RCC 7860 (cell line): ENCODE measurements at regions not wholly inside any gene's neighbourhood (a gene's known extent, or its start where the extent isn't known, plus 50 kb on each side); places are given as distances from the start of the nearest gene placed in this dataset.
"Not testable (repeated sequence)": the region's sequence is repeated elsewhere in the genome, so short reads cannot be mapped to it uniquely, and the experiment has no call there.

Source experiments
- DNase-seq: peaks from one replicate; pipeline ENCODE4 v3.0.0-alpha.2; 2015; ENCODE audit warnings: low spot score
- FAIRE-seq: peaks from 2 replicates; lab custom pipeline; 2012; peaks lifted over from hg19 to GRCh38; lab: Jason Lieb, UNC

DNA sequence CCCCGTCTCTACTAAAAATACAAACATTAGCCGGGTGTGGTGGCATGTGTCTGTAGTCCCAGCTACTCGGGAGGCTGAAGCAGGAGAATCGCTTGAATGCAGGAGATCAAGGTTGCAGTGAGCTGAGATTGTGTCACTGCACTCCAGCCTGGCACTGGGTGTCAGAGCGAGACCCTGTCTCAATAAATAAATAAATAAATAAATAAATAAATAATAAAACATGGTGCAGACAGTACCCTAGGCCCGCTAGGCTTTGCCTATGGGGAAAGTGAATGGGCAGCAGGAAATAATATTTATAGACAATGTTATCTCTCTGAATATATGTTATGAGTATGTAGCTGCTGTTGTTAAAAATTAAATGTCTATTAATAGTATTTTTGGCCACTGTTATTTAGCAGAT, 130.4 kb downstream of the LARP7 start:
- FAIRE-seq (no peak), DNase-seq (no peak)

DNA sequence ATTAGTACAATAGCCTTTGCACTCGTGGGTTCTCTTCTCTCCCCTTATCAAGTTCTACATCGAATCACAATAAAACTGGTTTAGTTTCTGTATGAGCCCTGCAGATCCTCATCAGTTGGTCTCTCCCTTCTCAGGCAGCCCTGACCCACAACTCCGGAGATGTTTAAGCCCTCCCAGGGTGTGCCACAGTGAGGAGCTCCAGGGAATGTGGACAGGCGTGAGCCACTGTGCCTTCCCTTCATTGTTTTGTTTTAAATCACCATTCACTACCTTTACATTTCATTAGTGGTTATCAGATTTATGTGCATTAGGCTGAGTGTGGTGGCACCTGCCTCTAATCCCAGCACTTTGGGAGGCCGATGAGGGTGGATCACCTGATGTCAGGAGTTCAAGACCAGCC, 133.2 kb downstream of the LARP7 start:
- FAIRE-seq (no peak), DNase-seq (no peak)

DNA sequence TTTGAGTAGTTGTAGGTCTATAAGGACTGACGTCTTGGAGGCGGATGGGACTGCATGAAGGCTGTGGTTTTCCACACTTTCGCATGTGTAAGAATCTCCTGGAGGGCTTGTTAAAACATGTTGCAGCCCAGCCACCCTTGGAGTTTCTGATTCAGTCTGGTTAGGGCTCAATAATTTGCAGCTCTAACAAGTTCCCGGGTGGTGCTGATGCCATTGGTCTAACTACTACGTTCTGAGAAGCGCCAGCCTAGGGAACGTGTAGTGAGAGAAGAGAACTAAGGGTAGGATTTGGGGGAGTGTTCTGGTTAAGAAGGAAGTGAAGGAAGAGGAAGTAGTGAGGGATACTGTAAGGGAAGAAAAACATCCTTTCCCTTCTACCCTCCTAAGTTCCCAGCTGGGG, 138.9 kb downstream of the LARP7 start:
- DNase-seq (no peak), FAIRE-seq (no peak)

GRCh38 chr4:112776535-112776934, 139.6 kb downstream of the LARP7 start:
- DNase-seq (no peak), FAIRE-seq (no peak)

DNA sequence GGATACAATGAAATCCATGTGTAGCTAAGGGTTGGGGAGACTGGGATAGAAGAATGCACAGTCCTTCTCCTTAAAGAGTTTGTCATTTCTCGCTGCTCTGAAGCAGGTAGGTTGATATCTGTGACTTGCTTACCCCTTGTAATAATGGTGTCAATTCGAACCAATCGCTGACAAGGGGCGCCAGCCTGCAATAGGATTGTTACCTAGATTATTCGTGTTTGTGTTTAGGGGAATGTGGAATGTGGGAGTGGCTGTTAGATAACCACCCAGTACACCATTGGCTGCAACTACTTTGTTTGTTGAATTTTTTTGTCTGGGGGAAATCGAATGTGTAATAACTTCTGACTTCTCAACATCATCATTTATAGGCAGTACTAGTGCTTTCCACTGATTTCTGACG, 141.6 kb downstream of the LARP7 start:
- FAIRE-seq, result no peak
- DNase-seq, result no peak

DNA sequence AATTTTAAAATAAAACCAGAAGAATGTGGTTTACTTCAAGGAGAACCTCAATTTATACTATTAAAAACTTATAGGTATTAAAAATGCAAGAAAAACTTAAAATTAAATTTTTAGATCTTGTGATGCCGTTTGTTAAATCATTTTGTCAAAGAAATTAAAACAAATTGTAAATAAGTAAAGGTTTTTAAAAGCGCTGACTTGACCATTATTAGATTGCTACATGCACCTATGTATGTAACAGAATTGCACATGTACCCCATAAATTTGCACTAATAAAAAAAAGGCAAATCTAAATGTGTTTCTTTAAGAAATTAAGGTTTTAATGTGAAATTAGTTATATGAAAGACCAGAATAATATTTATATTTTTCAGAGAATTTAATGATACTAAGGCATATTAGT, 156.1 kb downstream of the LARP7 start:
- FAIRE-seq, result no peak

DNA sequence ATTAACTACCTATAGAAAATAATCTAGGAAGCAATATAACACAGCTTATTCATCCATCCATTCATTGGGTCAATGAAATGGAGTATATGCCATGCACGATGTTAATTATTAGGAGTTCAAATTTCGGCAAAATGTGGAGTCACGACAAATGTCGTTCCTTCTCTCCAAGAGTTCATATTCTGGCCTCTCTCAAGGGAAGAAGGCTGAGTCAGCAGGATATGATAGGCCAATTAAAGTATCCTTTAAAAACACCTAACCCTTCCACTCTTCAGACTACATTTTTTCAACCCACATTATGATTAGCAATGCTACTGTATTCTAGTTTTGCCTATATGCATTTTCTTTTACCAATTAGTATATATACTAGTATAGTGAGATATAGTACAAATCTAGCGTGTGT, 163.1 kb downstream of the LARP7 start:
- DNase-seq (no peak), FAIRE-seq (no peak)

More for the DNA sequence above, 156.1 kb downstream of the LARP7 start:
- no peak for DNase-seq

DNA sequence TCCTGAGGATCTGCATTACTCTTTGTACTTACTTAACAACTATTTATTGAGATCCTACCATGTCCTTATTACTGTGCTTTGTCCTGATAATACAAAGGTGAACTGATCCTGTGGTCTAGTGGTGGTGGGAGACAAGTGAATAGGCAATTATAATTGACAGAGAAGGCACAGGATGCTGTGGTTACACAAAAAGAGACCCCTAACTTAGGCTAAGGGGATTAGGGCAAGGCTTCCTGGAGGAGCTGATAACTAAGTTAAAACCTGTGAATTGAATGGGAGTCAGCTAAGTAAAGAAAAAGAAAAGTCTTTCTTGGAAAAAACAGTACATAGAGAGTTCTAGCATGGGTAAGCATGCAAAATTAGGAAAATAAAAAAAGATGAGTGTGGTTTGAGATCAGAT, 164.4 kb downstream of the LARP7 start:
- no peak for DNase-seq
- FAIRE-seq, result no peak

- FAIRE-seq (no peak), DNase-seq (no peak)
Observed at GRCh38 chr4:112802780-112803179, 165.8 kb downstream of the LARP7 start.

DNA sequence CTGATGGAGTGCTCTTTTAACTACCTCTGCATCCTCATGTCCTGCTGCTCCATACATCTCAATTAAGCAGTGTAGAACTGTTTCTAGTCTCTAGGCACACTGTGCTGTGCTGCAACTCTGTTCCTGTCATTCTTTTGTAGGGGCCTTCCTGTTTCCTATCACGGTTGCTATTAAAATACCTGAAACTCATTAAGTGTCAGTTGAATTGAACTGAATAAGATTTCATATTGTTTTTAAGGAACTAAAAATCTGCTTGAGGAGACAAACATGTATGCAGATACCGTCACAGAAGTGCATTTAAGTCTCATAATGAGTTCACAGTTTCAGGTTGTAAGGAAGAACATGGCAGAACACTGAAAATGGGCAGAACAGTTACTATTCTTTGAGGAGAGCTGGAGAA, 170.1 kb downstream of the LARP7 start:
- no peak for DNase-seq
- FAIRE-seq, result no peak

GRCh38 chr4:112808001-112808400, 171.1 kb downstream of the LARP7 start:
- FAIRE-seq (no peak), DNase-seq (no peak)

DNA sequence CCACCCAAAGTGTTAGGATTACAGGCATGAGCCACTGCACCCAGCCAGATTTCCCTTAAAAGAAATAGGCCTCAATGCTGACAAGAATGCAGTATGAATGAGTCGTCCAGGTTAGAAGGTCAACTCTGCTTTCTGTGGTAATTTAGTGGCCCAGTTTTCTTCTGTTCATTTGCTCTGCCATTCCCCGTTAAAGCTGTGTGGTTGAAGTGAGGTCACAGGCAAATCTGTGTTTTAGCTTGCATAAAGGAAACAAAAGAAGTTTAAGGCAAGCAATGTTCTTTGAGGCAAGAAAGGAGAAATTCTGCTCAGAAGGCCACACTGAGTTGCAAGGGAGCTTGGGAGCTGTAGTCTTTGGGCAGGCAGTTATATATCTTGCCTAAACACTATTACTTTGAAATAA, 176.8 kb downstream of the LARP7 start:
- DNase-seq (no peak), FAIRE-seq (no peak)

DNA sequence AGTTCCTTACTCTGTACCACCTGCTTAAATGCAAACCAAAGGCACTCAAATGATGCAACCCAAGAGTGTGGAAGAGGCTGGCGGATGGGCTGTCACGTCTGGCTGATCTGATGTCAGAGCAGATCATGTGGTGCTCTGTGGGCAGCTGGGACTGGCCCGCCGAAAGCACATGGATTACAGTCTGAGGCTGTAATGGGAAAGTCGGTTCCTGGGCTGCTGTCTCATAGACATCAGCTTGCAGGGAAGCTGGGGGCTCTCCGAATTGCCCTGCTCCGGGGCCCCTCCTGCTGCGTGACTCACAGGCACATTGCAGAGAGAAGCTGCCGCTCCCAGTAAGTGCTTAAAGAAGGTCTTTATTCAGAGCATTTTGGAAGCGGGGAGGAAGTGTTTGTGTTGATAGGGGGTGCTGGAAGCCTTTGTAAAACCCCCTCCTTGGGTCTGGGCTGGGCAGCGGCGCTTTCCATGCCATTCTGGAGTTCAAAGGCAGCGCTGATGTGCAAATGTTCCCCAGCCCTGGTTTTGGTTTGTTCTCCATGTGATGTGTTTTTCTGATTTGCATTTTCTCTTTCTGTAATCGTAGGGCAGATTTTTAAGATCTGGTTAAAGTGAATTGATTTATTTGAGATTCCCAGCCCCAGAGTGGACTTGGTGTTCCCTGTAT, 181.1 kb downstream of the LARP7 start:
- FAIRE-seq, result peak; percentile 61

DNA sequence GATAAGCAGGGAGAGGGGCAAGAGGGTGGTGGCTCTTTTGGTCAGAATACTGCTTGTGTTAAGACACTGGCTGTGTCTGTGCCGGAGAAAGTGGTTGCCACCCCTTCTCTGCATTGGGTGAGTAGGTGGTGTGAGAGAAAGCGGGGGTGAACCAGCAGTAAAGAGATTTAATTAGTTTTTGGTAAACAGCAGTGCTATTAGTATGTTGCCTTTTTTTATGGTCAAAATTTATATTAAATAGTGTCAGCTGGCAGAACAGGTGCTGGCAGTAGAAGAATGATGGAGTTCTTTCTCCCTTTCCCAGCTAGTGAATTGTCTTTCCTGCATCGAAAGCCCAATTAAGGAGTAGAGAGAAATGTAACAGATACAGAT, 181.6 kb downstream of the LARP7 start:
- no peak for FAIRE-seq

More for the DNA sequence above, 181.1 kb downstream of the LARP7 start:
- DNase-seq, result peak; percentile 79

DNA sequence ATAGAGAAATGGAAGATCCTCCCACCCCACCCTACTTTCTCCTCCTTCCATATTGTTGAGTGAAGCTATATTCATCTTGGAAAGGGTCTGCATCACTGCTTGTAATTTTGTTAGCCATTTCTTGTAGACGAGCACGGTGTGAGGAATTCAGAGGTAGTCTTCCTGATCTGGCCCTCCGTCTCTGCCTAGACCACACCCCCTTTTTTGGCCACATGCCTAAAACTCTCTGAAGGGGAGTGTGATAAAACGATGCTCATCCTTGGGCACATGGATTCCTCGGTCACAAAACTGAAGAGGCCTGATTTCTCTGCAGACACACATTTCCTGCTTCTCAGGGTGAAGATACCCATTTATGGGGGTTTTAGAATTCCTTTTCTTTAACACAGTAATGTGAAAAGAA, 182.8 kb downstream of the LARP7 start:
- DNase-seq, result no peak

More for the DNA sequence above, 181.6 kb downstream of the LARP7 start:
- DNase-seq, result no peak

DNA sequence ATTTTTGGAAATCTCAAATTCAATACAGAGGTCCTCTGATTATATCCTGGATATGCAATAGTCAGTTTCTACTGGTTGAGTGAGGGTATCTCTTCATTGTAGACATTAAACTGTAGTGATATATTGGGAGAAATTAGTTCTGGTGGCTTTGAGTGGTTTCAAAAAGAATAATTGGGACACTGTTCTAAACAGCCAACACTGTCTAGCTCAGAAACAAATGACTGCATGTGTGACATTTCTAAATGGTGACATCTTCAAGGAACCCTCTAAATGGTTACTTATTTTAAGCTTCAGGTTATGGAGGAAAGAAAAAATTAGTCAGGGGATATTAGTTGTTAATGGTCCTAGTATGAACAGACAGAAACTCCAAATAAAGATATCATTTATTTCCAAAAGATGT, 186.2 kb downstream of the LARP7 start:
- FAIRE-seq, result no peak

More for the DNA sequence above, 182.8 kb downstream of the LARP7 start:
- FAIRE-seq, result no peak

GRCh38 chr4:112823606-112824005, 186.7 kb downstream of the LARP7 start:
- FAIRE-seq (no peak), DNase-seq (no peak)

More for the DNA sequence above, 186.2 kb downstream of the LARP7 start:
- DNase-seq, result no peak

GRCh38 chr4:112830753-112831386, 193.9 kb downstream of the LARP7 start:
- no peak for FAIRE-seq
- DNase-seq, result no peak

DNA sequence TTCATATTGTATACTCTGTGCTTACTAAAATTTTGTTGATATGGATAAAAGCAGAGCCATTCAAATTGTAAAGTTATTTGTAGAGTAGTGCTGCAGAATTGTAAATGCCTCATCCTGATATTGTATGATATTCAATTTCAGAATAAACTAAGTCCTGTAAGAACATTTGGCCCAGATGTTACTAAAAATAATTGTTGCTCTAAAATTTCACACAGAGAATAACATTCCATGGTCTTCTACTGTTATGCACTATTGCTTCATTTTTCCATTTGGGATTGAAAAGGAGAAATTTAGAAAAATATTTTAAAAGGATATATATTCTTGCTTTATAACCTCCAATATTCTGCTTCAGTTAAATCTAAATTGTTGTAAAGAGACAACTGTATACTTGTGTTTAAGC, 195.6 kb downstream of the LARP7 start:
- no peak for FAIRE-seq
- no peak for DNase-seq

DNA sequence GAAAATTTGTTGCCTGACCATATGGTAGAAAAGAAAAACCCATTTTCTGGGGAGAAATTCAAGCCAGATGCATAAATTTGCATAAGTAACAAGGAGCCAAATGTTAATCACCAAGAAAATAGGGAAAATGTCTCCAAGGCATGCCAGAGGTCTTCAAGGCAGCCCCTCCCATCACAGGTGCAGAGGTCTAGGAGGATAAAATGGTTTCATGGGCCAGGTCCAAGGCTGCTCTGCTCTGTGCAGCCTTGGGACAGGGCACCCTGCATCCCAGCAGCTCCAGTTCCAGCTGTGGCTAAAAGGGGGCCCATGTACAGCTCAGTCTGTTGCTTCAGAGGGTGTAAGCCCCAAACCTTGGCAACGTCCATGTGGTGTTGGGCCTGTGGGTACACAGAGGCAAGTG, 200.0 kb downstream of the LARP7 start:
- no peak for FAIRE-seq
- DNase-seq, result no peak

- FAIRE-seq, DNase-seq: not testable (repeated sequence)
Observed at GRCh38 chr4:112838015-112838414, 201.1 kb downstream of the LARP7 start.

DNA sequence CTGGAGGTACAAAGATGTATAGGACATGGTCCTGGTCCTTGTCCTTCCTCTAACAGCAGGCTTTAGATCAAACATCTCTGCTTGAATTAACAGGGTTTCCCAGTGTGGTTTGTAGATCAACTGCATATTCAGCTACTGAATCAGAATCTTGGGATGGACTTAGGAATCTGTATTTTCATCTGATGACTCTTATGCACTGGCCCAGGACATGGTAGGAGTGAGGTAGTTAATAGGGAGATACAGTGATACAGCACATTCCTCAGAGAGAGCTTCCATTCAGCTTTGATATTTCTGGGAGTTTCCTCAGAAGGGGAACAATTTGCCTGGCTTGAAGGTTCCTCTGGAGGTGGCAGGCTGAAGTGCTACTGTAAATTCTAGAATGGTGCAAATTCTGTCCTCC, 203.1 kb downstream of the LARP7 start:
- FAIRE-seq, result no peak
- peak; percentile 18 for DNase-seq

GRCh38 chr4:112840619-112841018, 203.7 kb downstream of the LARP7 start:
- DNase-seq, result no peak
- no peak for FAIRE-seq
